ENCODE measurements at regions not wholly inside any gene's neighbourhood (a gene's known extent, or its start where the extent isn't known, plus 50 kb on each side); places are given as distances from the start of the nearest gene placed in this dataset.

DNA sequence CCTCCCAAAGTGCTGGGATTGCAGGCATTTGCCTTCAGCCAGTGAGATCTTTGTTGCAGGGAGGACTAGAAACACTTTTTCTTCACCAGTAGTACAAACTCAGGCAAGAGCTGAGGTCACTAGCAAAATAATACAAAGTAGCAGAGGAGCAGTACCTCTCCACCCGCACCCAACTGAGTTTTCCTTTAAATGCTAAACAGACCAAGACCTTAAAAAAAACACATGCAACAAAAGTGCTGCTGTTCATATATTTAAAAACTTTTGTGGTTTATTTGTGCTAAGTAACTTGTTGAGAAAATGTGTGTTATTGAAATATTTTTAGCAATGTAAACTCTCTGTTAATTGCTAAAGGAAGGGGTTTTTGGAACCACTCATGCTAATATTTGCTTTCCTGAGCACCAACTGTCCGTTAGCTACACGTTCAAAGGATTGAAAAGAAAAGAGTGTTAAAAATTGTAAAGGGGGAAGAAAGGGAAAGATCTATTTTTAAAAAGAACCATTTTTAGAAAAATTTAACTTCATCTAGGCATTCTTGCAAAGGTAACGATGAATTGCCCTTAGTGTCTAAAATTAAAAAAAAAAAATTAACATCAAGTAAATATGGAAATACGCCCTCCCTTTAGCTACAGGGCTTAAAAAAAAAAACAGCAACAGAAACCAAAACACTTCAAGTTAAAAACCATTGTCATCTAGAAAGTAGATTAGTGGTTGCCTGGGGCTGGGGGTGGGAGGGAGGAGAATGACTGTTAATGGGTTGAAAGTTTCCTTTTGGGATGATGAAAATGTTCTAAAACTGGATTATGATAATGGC, 114.0 kb upstream of the KRAS start (continued):
- TF ChIP-seq SMC3 (IDR thresholded peaks at IDR 0.05; ENCODE audit: borderline replicate concordance, low read length) (no peak), POLR2AphosphoS5 (IDR thresholded peaks at IDR 0.05; ENCODE audit: low read length) (no peak), RFX5 (IDR thresholded peaks at IDR 0.05; ENCODE audit: low read depth, low read length) (no peak), ZNF217 (IDR thresholded peaks at IDR 0.05) (peak; percentile 85), RELA (IDR thresholded peaks at IDR 0.05; ENCODE audit: borderline replicate concordance, partially characterized antibody) (no peak), CEBPB (IDR thresholded peaks at IDR 0.05; ENCODE audit: borderline replicate concordance in 1 of 2, low read depth in 2 of 2, low read length in 2 of 2) (peak in 1 of 2 experiments; percentile 37; a peak in 1 of 4 replicates), MTA3 (IDR thresholded peaks at IDR 0.05; ENCODE audit: borderline replicate concordance, low read length) (peak; percentile 51; the same call in 1 of the 2 replicates), MXI1 (IDR thresholded peaks at IDR 0.05; ENCODE audit: low read depth, low read length) (no peak), PAX5 (IDR thresholded peaks at IDR 0.05; ENCODE audit: borderline replicate concordance, low read depth, low read length) (0 out of 2 replicates have a peak, but pooled peaks have one; percentile 17), EZH2 (IDR thresholded peaks at IDR 0.05; ENCODE audit: borderline replicate concordance, control insufficient read depth, low read depth, low read length) (no peak), RUNX3 (IDR thresholded peaks at IDR 0.05; ENCODE audit: low read length) (peak; percentile 89), MTA2 (IDR thresholded peaks at IDR 0.05; ENCODE audit: low read depth) (peak; percentile 78), GABPA (IDR thresholded peaks at IDR 0.05; ENCODE audit: low read depth) (no peak), MEF2A (IDR thresholded peaks at IDR 0.05; ENCODE audit: insufficient read depth, low read depth, low read length) (peak; percentile 68), CHD2 (IDR thresholded peaks at IDR 0.05; ENCODE audit: borderline replicate concordance, low read depth, low read length) (no peak), NFIC (IDR thresholded peaks at IDR 0.05; ENCODE audit: low read depth, low read length) (peak; percentile 80), NR2F1 (conservative IDR thresholded peaks at IDR 0.05) (0 out of 2 replicates have a peak, but pooled peaks have one; percentile 18), NFYA (IDR thresholded peaks at IDR 0.05; ENCODE audit: borderline replicate concordance, low read depth, low read length) (no peak), STAT3 (IDR thresholded peaks at IDR 0.05; ENCODE audit: low read depth, low read length) (no peak), JUND (IDR thresholded peaks at IDR 0.05; ENCODE audit: low read depth, low read length) (peak; percentile 40; the same call in 1 of the 2 replicates), MEF2B (IDR thresholded peaks at IDR 0.05; ENCODE audit: partially characterized antibody, poor library complexity, severe bottlenecking) (peak; percentile 70), HDAC6 (IDR thresholded peaks at IDR 0.05; ENCODE audit: unreplicated experiment) (no peak), TAF1 (IDR thresholded peaks at IDR 0.05; ENCODE audit: borderline replicate concordance, low read depth, low read length) (no peak), IKZF2 (IDR thresholded peaks at IDR 0.05) (peak; percentile 67 to 72)
- TF ChIP-seq, protein P1, sequence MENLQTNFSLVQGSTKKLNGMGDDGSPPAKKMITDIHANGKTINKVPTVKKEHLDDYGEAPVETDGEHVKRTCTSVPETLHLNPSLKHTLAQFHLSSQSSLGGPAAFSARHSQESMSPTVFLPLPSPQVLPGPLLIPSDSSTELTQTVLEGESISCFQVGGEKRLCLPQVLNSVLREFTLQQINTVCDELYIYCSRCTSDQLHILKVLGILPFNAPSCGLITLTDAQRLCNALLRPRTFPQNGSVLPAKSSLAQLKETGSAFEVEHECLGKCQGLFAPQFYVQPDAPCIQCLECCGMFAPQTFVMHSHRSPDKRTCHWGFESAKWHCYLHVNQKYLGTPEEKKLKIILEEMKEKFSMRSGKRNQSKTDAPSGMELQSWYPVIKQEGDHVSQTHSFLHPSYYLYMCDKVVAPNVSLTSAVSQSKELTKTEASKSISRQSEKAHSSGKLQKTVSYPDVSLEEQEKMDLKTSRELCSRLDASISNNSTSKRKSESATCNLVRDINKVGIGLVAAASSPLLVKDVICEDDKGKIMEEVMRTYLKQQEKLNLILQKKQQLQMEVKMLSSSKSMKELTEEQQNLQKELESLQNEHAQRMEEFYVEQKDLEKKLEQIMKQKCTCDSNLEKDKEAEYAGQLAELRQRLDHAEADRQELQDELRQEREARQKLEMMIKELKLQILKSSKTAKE (IDR thresholded peaks at IDR 0.05; ENCODE audit: low read depth, poor library complexity, severe bottlenecking) = peak; percentile 60
- TF ChIP-seq, protein P2, sequence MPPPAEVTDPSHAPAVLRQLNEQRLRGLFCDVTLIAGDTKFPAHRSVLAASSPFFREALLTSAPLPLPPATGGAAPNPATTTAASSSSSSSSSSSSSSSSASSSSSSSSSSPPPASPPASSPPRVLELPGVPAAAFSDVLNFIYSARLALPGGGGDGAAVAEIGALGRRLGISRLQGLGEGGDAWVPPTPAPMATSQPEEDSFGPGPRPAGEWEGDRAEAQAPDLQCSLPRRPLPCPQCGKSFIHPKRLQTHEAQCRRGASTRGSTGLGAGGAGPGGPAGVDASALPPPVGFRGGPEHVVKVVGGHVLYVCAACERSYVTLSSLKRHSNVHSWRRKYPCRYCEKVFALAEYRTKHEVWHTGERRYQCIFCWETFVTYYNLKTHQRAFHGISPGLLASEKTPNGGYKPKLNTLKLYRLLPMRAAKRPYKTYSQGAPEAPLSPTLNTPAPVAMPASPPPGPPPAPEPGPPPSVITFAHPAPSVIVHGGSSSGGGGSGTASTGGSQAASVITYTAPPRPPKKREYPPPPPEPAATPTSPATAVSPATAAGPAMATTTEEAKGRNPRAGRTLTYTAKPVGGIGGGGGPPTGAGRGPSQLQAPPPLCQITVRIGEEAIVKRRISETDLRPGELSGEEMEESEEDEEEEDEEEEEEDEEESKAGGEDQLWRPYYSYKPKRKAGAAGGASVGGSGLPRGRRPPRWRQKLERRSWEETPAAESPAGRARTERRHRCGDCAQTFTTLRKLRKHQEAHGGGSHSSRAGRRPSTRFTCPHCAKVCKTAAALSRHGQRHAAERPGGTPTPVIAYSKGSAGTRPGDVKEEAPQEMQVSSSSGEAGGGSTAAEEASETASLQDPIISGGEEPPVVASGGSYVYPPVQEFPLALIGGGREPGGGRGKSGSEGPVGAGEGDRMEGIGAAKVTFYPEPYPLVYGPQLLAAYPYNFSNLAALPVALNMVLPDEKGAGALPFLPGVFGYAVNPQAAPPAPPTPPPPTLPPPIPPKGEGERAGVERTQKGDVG (CRISPR knock-in tag; IDR thresholded peaks at IDR 0.05) = no peak
